ENCODE measurements at regions not wholly inside any gene's neighbourhood (a gene's known extent, or its start where the extent isn't known, plus 50 kb on each side); places are given as distances from the start of the nearest gene placed in this dataset.

DNA sequence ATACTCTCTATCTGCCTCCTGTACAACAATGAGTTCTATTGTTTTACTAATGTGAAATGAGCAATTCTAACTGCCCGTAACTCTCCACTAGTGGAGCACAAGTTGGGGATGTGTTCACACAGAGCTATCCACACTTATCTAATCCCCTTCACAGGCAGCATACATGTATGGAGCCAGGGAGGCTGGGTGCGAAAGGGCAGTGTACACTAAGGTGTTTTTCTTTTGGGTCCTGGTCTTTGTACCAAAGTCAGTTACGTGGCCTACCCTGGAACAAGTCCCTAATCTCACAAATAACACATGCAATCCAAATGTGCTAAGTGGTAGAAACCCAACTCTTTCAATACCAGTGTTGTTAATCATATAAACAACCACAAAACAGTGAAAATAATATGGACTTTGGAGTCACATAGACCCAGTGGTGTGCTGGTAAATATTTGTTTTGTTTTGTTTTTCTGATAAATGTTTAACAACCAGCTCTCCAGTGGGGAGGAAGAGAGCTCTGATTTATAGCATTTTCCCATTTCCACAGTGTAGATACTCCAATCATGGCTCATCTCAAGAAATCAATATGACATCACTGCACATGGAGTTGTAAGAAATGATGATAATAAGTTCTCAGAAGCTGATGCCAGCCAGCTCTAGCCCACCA lies 319.9 kb upstream of the DUSP10 start:
- Histone ChIP-seq H3K9ac (ENCODE audit: extremely low read depth, low read length, poor library complexity, severe bottlenecking) (no peak overlapping the region), H3K36me3 (ENCODE audit: control insufficient read depth, insufficient read depth, low read length) (no peaks in the 10 kb centered on the region), H3K4me3 (ENCODE audit: low read length) (no peak overlapping the region), H3K27me3 (ENCODE audit: control insufficient read depth, insufficient read depth, low read length, poor library complexity, severe bottlenecking) (no peaks in the 10 kb centered on the region), H3K27ac (ENCODE audit: low read depth, low read length) (no peak overlapping the region), H3K4me1 (ENCODE audit: control insufficient read depth, insufficient read depth, low read length) (no peaks in the 10 kb centered on the region), H3K9me3 (ENCODE audit: control insufficient read depth, low read length) (peaks cover 26% of the 10 kb centered on the region)
- Mint-ChIP-seq H3K36me3 (ENCODE audit: low read depth) (peaks cover 10% of the 10 kb centered on the region), H3K9me3 (peaks cover 38% of the 10 kb centered on the region), H3K27me3 (ENCODE audit: insufficient read depth) (peaks cover 1% of the 10 kb centered on the region), H3K27ac (no peak overlapping the region), H3K4me3 (no peak overlapping the region), H3K4me1 (peaks cover 3% of the 10 kb centered on the region)
- no peak for DNase-seq
- TF ChIP-seq, protein P1, sequence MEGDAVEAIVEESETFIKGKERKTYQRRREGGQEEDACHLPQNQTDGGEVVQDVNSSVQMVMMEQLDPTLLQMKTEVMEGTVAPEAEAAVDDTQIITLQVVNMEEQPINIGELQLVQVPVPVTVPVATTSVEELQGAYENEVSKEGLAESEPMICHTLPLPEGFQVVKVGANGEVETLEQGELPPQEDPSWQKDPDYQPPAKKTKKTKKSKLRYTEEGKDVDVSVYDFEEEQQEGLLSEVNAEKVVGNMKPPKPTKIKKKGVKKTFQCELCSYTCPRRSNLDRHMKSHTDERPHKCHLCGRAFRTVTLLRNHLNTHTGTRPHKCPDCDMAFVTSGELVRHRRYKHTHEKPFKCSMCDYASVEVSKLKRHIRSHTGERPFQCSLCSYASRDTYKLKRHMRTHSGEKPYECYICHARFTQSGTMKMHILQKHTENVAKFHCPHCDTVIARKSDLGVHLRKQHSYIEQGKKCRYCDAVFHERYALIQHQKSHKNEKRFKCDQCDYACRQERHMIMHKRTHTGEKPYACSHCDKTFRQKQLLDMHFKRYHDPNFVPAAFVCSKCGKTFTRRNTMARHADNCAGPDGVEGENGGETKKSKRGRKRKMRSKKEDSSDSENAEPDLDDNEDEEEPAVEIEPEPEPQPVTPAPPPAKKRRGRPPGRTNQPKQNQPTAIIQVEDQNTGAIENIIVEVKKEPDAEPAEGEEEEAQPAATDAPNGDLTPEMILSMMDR (conservative IDR thresholded peaks at IDR 0.05) = no peak
- 94 to 100% methylated on average over 1 to 3 of the region's 3 CpGs for WGBS, 2 experiments (ENCODE audit: insufficient coverage in 1 of 2, insufficient read length in 1 of 2)

DNA sequence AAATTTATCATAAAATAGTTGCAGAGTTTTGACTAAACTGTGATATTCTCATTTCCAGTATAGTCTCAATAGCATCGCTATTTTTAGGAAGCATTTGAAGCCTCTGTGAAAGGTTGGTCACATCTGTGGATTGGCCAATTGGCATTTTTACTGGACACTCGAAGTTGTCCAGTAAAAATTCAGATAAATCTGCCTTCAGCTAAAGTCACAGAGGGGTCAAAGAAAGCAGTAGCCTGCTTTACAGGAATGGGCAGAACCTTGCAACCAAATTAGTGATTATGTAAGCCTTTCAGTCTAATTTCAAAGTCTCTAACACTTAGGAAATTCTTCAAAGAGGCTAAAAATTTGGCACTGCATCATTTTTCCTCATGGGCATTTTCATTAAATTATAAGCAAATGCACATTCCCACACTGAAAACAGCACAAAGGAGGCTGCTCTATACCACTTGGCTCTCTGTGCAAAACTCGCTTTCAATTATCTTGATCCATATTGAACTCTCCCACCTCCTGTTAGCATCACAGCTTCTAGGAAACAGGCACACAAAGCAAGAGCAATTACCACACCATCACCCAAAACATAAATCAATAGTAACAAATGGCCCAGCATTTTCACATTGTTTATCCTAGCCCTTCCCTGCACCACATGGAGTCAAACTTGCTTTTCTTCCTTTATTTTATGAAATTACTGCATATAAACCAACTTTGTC lies 318.5 kb upstream of the DUSP10 start:
- Mint-ChIP-seq H3K4me3 (no peak overlapping the region), H3K9me3 (peaks cover 29% of the 10 kb centered on the region), H3K27ac (no peak overlapping the region), H3K36me3 (ENCODE audit: low read depth) (peaks cover 10% of the 10 kb centered on the region), H3K27me3 (ENCODE audit: insufficient read depth) (peaks cover 1% of the 10 kb centered on the region), H3K4me1 (peaks cover 10% of the 10 kb centered on the region)
- Histone ChIP-seq H3K4me1 (ENCODE audit: control insufficient read depth, insufficient read depth, low read length) (no peaks in the 10 kb centered on the region), H3K36me3 (ENCODE audit: control insufficient read depth, insufficient read depth, low read length) (no peaks in the 10 kb centered on the region), H3K27me3 (ENCODE audit: control insufficient read depth, insufficient read depth, low read length, poor library complexity, severe bottlenecking) (no peaks in the 10 kb centered on the region), H3K4me3 (ENCODE audit: low read length) (no peak overlapping the region), H3K27ac (ENCODE audit: low read depth, low read length) (no peak overlapping the region), H3K9me3 (ENCODE audit: control insufficient read depth, low read length) (peaks cover 15% of the 10 kb centered on the region), H3K9ac (ENCODE audit: extremely low read depth, low read length, poor library complexity, severe bottlenecking) (no peak overlapping the region)
- DNase-seq = no peak
- WGBS, 2 experiments (ENCODE audit: insufficient coverage in 1 of 2, insufficient read length in 1 of 2) = 86 to 88% methylated on average over 3 of the region's 3 CpGs
- TF ChIP-seq, protein P1 (conservative IDR thresholded peaks at IDR 0.05) = no peak

DNA sequence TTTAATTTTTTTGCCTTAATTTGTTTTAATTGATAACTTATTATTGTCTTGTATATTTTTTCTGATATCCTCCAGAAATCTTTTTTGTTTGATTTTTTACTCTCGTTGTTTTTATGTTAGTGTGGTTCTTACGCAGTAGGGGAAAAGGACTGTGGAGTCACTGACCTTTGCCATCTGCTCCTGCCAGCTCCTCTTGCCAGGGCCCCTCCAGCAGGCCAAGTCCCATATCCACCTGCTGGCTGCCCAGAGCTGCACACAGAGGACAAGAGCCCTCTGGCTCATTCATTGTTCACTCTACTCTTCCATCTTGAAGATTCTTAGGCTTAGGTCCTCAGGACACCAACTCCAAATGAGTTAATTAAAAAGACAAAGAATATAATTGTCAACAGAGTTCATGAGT lies 316.4 kb upstream of the DUSP10 start:
- Mint-ChIP-seq H3K4me1 (peaks cover 13% of the 10 kb centered on the region), H3K4me3 (no peak overlapping the region), H3K36me3 (ENCODE audit: low read depth) (peaks cover 3% of the 10 kb centered on the region), H3K27me3 (ENCODE audit: insufficient read depth) (peaks cover 1% of the 10 kb centered on the region), H3K27ac (no peak overlapping the region), H3K9me3 (peaks cover 8% of the 10 kb centered on the region)
- Histone ChIP-seq H3K9ac (ENCODE audit: extremely low read depth, low read length, poor library complexity, severe bottlenecking) (no peak overlapping the region), H3K4me3 (ENCODE audit: low read length) (no peak overlapping the region), H3K9me3 (ENCODE audit: control insufficient read depth, low read length) (no peaks in the 10 kb centered on the region), H3K27me3 (ENCODE audit: control insufficient read depth, insufficient read depth, low read length, poor library complexity, severe bottlenecking) (no peaks in the 10 kb centered on the region), H3K4me1 (ENCODE audit: control insufficient read depth, insufficient read depth, low read length) (no peaks in the 10 kb centered on the region), H3K36me3 (ENCODE audit: control insufficient read depth, insufficient read depth, low read length) (no peaks in the 10 kb centered on the region), H3K27ac (ENCODE audit: low read depth, low read length) (no peak overlapping the region)
- TF ChIP-seq, protein P1 (conservative IDR thresholded peaks at IDR 0.05) = peak; percentile 27
- DNase-seq = no peak
- 96% methylated on average over 2 of the region's 2 CpGs; no CpG with 5 or more reads in 1 of the 2 experiments for WGBS, 2 experiments (ENCODE audit: insufficient coverage in 1 of 2, insufficient read length in 1 of 2)
